ENCODE measurements at regions not wholly inside any gene's neighbourhood (a gene's known extent, or its start where the extent isn't known, plus 50 kb on each side); places are given as distances from the start of the nearest gene placed in this dataset.

- Histone ChIP-seq H3K9me1 (replicated peaks; ENCODE audit: control insufficient read depth, extremely low read depth, insufficient read depth, low read length) (no peaks in the 10 kb centered on the region), H4K20me1 (replicated peaks; ENCODE audit: control insufficient read depth, extremely low read depth, insufficient read depth, low read length) (no peaks in the 10 kb centered on the region), H3K27ac (ENCODE audit: insufficient read depth, low read depth, low read length) (no peak overlapping the region), H3K4me3 (replicated peaks in 1 of 3; ENCODE audit: insufficient read depth in 1 of 3, low read depth in 1 of 3, low read length in 3 of 3) (no peak overlapping the region), H3K4me1 (ENCODE audit: control insufficient read depth, extremely low read depth, insufficient read depth, low read length) (no peaks in the 10 kb centered on the region), H3K9me3 (replicated peaks; ENCODE audit: control insufficient read depth, insufficient read depth, low read length) (peaks cover 10% of the 10 kb centered on the region), H3K9ac (replicated peaks; ENCODE audit: extremely low read depth, insufficient read depth, low read length) (no peak overlapping the region), H3K27me3 (ENCODE audit: control insufficient read depth in 2 of 2, insufficient read depth in 2 of 2, low read length in 2 of 2) (no peaks in the 10 kb centered on the region), H2AFZ (ENCODE audit: low read depth, low read length) (no peak overlapping the region), H3K79me2 (ENCODE audit: control insufficient read depth, insufficient read depth, low read length) (no peaks in the 10 kb centered on the region), H3K36me3 (ENCODE audit: control insufficient read depth in 2 of 2, extremely low read depth in 1 of 2, insufficient read depth in 2 of 2, low read length in 2 of 2) (no peaks in the 10 kb centered on the region), H3K4me2 (ENCODE audit: insufficient read depth, low read length) (no peak overlapping the region)
- TF ChIP-seq JUN (IDR thresholded peaks at IDR 0.05; ENCODE audit: borderline replicate concordance, insufficient read depth, insufficient read length, low read depth), result no peak
- TF ChIP-seq CTCF (IDR thresholded peaks at IDR 0.05; ENCODE audit: extremely low read depth in 1 of 2, insufficient read depth in 1 of 2, low read depth in 1 of 2, low read length in 2 of 2), result no peak
- TF ChIP-seq GATA2 (IDR thresholded peaks at IDR 0.05; ENCODE audit: insufficient read depth, insufficient read length, low read depth, low read length), result no peak
- TF ChIP-seq FOS (IDR thresholded peaks at IDR 0.05; ENCODE audit: borderline replicate concordance, insufficient read depth, low read length), result no peak
- no peak for TF ChIP-seq POLR2A (IDR thresholded peaks at IDR 0.05; ENCODE audit: low read depth, low read length)
- no peak for FAIRE-seq
- intact Hi-C loops (cut with micrococcal nuclease), result no loop called here
- POLR2A ChIA-PET, result no interaction called here
- BruUV-seq (replicated peaks), result no TSS peak
- no peak for DNase-seq (ENCODE audit: low read depth, low spot score)
- dilution Hi-C loops (cut with MboI; ENCODE audit: extremely low pct_ligation_motif_present, low sequenced_read_pairs), result no loop called here
- CTCF ChIA-PET, result no interaction called here
These were observed 293.9 kb upstream of the HTR2A start for GRCh38 chr13:47190696-47191305.

- H2AFZ ChIP-seq (ENCODE audit: low read depth, low read length), result no peak overlapping the region
- H3K27me3 ChIP-seq (ENCODE audit: control insufficient read depth in 2 of 2, insufficient read depth in 2 of 2, low read length in 2 of 2), result no peaks in the 10 kb centered on the region
- no peaks in the 10 kb centered on the region for H3K79me2 ChIP-seq (ENCODE audit: control insufficient read depth, insufficient read depth, low read length)
- H3K4me2 ChIP-seq (ENCODE audit: insufficient read depth, low read length), result no peak overlapping the region
- H3K27ac ChIP-seq (ENCODE audit: insufficient read depth, low read depth, low read length), result no peak overlapping the region
- FAIRE-seq, result no peak
- peaks cover 7% of the 10 kb centered on the region for H3K9me3 ChIP-seq (replicated peaks; ENCODE audit: control insufficient read depth, insufficient read depth, low read length)
- H3K4me3 ChIP-seq (replicated peaks in 1 of 3; ENCODE audit: insufficient read depth in 1 of 3, low read depth in 1 of 3, low read length in 3 of 3), result no peak overlapping the region
- no TSS peak for BruUV-seq (replicated peaks)
- H3K4me1 ChIP-seq (ENCODE audit: control insufficient read depth, extremely low read depth, insufficient read depth, low read length), result no peaks in the 10 kb centered on the region
- intact Hi-C loops (cut with micrococcal nuclease) (no loop called here), dilution Hi-C loops (cut with MboI; ENCODE audit: extremely low pct_ligation_motif_present, low sequenced_read_pairs) (no loop called here)
- no peaks in the 10 kb centered on the region for H3K9me1 ChIP-seq (replicated peaks; ENCODE audit: control insufficient read depth, extremely low read depth, insufficient read depth, low read length)
- H3K36me3 ChIP-seq (ENCODE audit: control insufficient read depth in 2 of 2, extremely low read depth in 1 of 2, insufficient read depth in 2 of 2, low read length in 2 of 2), result no peaks in the 10 kb centered on the region
- TF ChIP-seq JUN (IDR thresholded peaks at IDR 0.05; ENCODE audit: borderline replicate concordance, insufficient read depth, insufficient read length, low read depth) (no peak), POLR2A (IDR thresholded peaks at IDR 0.05; ENCODE audit: low read depth, low read length) (no peak), EZH2 (IDR thresholded peaks at IDR 0.05; ENCODE audit: borderline replicate concordance, low read depth, low read length, severe bottlenecking) (no peak), MYC (IDR thresholded peaks at IDR 0.05; ENCODE audit: low read depth, low read length) (no peak), MAX (IDR thresholded peaks at IDR 0.05; ENCODE audit: insufficient read depth, insufficient read length) (no peak), POLR2AphosphoS5 (IDR thresholded peaks at IDR 0.05; ENCODE audit: insufficient read depth, low read depth, low read length) (no peak), GATA2 (IDR thresholded peaks at IDR 0.05; ENCODE audit: insufficient read depth, insufficient read length, low read depth, low read length) (no peak), FOS (IDR thresholded peaks at IDR 0.05; ENCODE audit: borderline replicate concordance, insufficient read depth, low read length) (no peak), CTCF (IDR thresholded peaks at IDR 0.05; ENCODE audit: extremely low read depth in 1 of 2, insufficient read depth in 1 of 2, low read depth in 1 of 2, low read length in 2 of 2) (no peak)
- H4K20me1 ChIP-seq (replicated peaks; ENCODE audit: control insufficient read depth, extremely low read depth, insufficient read depth, low read length), result no peaks in the 10 kb centered on the region
- no peak overlapping the region for H3K9ac ChIP-seq (replicated peaks; ENCODE audit: extremely low read depth, insufficient read depth, low read length)
- DNase-seq (ENCODE audit: low read depth, low spot score), result no peak
- CTCF ChIA-PET, result no interaction called here
- POLR2A ChIA-PET, result no interaction called here
These were observed 291.9 kb upstream of the HTR2A start for GRCh38 chr13:47188802-47189201.
